GM21423 (cell line): ENCODE measurements at regions not wholly inside any gene's neighbourhood (a gene's known extent, or its start where the extent isn't known, plus 50 kb on each side); places are given as distances from the start of the nearest gene placed in this dataset.
A peak's percentile ranks its signal among the peaks of the same experiment; 100 is the strongest.
"Not testable (repeated sequence)": the region's sequence is repeated elsewhere in the genome, so short reads cannot be mapped to it uniquely, and the experiment has no call there.

Experiments
- ATAC-seq: cut with Tn5 transposase; IDR thresholded peaks from one replicate; pipeline ENCODE4 v1.9.1; 2021; ENCODE audit warnings: mild to moderate bottlenecking, moderate library complexity; ENCODE audit not compliant: unreplicated experiment

DNA sequence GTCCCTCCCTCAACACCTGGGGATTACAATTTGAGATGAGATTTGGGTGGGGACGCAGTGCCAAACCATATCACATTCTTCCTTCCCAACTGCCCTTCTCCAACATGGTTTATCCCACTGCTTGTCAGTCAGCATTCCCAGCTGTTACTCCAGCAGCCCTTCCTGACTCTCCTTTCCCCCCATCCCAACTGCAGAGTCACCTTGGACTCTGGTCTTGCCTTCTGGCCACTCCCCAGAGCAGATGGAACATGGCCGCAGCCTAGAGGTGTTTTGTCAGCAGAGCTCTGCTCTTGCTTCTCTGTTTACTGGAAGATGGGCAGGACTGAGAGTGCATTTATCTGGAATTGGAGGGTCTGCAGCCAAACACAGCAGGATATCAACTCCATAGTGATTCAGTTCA, 51.2 kb upstream of the MEX3C start:
- ATAC-seq, result no peak

DNA sequence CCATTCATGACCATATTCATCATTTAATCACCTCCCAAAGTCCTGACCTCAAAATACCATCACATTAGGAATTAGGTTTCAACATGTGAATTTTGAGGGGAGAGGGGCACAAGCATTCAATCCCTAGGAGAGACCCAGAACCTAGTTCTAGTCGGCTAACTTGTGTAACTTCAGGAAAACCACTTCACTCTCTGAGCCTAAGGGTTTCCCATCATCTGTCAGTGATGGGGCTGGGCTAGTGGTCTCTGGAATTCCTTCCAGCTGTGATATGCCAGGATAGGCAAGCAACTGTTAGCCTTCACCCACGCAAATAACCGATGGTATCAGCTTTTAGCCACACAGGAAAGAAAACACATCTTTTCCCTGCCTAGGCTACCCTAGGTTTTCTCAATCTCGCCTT, 52.5 kb upstream of the MEX3C start:
- no peak for ATAC-seq

DNA sequence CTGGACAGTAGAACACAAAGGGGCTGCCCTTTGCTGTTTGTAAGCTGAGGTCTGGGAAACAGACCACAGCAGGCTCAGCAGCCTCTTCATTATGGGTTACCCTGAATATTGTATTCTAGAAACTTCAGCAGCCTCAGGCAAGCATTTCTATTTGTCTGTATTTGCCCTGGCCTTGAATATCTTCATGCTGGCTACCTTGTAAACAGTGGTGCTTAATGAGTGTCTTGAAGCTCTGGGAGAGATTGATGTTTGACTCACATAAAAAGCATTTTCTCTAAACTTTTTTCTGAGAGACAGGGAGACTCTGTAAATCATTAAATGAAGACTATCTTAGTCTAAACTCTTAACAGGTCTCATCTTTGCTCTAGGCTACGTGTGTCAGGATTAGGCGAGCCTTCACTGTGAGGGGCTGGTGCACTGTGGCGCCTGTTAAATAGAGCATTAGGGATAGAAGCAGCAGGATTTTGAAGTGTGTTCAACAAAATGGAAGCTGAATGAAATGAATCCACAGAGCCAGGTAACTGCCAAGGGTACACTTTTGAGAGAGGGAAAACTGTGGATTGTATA, 53.1 kb upstream of the MEX3C start:
- no peak for ATAC-seq

DNA sequence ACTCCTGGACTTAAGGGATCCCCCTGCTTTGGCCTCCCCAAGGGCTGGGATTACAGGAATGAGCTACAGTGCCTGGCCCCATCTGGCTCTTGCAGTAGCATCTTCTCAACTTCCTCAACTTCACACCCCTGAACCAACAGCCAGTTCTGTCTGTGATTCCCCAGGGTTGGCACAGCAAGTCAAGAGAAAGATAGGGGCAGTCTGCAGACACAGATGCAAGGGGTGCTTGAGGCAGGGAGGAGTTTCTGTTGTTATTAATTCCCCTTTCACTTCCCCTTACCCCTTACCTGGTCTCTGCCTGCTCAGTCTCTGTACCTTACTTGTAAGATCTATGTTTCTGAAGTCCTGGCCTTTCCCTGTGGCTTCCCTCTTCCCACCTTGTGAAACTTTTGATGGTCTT, 54.1 kb upstream of the MEX3C start:
- ATAC-seq, result peak; percentile 99

DNA sequence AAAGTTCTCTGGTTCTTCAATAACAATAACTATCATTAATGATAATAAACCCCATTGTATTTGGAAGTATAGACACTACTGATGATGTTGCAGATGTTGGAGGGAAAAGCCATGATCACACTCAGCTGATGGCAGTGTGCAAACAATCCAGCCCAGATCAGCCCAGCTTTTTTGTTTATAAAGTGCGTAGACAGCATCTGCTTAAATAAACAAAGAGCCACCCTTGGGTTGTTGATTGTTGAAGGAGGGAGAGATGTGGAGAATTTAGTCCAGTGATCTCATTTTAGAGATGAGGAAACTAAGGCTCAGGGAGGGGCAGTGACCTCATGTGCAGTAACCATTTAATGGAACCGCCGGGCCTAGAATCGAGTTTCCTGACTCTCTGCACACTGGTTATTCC, 56.0 kb upstream of the MEX3C start:
- ATAC-seq, result no peak

DNA sequence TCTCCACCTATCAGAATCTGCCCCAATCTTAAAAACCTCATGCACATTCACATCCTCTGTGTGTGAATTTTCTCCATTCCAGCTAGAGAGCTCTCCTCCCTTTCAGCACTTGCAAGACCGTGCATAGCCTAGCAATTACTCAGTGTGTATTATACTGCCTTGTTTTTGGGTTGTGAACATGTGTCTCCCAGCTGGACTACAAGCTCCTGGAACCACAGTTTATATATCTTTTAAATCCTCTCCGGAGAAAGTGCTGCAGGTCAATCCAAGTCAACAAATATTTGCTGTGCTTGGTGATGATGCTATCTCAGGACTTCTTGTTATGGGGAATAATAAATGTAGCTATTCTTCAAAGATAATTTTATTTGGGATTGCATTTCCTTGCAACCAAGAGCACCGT, 58.2 kb upstream of the MEX3C start:
- ATAC-seq, result no peak

DNA sequence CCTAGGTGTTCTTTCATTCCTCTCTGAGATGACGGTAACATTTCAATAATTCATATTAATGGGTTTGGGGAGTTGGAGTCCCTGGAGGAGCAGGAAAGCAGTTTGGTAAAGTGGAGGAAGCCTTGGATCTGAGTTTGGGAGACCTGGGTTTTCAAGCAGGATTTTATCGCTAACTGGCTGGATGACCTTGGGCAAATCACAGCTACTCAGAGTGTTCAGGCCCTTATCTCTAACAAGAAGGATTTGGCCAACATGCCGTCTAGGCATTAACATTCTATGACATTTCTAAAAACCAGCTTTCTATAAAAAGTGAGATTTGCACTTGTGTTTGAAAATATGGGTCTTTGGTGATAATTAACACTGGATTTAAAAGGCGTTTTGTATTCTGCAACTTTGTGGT, 59.7 kb upstream of the MEX3C start:
- ATAC-seq, result no peak

DNA sequence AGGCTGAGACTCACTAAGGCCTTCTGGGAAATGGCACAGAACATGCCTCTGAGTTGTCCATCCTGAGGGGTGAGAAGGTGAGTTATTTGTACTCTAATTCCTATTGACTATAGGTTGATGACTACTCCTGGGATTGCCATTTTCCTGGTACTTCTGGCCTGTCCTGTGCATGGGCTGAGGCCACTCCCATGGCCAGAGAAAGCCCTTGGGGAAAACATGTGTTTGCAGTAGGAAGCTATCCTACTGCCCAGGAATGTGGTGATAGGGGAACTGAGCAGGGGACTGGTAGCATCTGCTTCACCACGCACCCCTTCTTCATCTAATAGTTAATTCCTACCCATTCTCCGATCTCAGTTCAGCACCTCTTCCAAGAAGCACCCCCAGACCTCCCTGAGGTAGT, 62.6 kb upstream of the MEX3C start:
- ATAC-seq, result no peak

DNA sequence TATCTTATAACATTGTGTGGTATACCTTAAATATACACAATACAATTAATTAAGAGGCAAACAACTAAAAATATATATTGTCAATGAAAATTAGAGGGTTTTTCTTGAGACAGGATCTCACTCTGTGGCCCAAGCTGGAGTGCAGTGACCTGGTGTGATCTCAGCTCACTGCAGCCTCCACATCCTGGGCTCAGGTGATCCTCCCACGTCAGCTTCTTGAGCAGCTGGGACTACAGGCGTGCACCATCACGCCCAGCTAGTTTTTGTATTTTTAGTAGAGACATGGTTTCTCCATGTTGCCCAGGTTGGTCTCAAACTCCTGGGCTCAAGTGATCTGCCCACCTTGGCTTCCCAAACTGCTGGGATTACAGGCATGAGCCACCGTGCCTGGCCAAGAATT, 68.6 kb upstream of the MEX3C start:
- ATAC-seq, result not testable (repeated sequence)

DNA sequence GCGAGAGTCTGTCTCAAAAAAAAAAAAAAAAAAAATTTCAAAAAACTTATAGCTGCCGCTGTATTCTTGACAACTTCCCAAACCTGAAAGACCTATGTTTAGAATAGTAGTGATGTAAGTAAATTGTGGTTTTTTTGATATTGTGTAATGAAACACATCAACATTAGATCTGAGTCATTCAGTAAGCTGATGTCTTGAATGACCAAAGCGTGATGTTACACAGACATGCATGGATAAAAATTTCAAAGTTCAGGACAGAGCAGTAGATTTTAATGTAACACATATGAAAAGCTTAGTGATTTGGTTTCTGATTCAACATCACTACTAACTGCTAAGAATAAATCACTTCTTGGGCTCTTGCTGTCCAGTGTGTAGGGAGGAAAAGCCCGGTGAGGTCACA, 69.3 kb upstream of the MEX3C start:
- no peak for ATAC-seq

DNA sequence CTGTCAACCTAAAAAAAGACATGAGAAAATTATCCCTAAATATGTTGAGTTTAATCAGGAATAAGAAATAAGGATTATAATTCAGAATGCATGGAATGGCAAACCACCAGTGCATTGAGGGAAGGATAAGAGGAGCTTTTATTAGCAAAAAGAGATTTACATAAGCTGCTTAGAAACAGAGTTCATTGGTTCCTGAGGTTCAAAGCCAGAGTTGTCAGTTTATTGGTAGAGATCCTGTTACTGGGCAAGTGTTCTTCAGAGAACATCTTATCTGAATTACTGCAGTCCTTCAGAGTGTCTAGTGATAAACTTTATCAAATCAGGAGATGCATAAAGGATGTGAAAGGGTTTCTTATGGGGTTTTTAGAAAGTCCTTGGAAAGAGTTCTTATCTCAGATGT, 76.0 kb upstream of the MEX3C start:
- no peak for ATAC-seq

DNA sequence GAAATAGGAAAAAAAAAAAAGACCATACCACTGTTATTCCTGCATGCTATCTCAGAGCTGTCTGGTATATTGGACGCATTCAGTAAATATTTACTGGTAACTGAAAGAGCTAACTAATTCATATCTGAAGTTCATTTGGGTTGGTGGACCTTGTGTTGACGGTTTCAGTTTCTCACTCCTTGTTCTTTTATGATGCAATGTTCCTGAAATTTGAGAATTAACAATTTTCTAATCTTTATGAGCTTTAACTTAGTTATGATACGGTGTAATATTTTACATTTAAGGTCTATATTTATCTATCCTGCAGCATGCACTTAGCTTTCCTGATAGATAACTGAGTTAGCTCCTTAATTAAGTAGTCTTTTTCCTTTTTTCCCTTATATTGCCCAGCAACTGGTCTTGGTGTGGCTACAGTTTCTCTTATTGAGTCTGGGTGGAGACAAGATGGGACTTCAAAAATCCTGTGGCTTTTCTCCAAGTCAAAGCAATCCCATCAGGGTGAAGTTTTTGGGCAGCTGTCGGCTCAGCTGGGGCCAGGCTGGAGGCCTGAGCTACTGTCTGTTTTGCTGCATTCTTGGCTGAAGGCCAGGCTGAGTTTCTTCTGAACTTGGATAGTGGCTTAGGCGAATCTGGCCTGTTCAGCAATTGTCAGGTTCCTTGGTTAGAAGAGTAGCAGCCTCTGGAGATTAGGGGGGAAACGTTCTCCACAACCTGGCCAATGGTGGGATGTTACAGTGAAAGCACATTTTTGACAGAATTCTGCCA, 78.4 kb upstream of the MEX3C start:
- no peak for ATAC-seq

DNA sequence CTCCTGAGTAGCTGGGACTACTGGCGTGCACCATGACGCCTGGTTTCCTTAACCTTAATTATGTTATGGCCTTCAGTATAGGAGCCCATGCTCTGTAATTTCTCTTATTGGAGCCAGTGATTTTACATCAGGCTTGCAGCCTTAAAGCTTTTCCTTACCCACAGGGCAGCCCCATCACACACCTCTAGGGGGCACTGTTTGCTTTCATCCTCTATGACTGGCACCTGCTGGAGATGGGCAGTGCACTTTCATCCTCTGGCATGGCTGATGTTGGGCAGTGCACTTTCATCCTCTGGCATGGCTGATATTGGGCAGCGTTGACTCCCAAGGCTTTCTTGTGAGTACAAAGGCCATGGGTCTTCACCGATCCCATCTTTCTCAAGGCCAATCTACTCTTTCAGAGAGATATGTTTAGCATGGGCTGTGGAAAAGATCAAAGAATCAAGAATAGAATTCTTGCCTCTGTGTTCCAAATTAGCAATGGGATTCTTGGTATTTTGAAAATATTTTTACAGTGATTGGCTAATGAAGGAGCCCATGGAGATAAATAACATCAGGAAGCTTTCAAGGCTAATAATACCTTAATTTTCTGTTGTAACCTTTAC, 80.7 kb upstream of the MEX3C start:
- no peak for ATAC-seq

DNA sequence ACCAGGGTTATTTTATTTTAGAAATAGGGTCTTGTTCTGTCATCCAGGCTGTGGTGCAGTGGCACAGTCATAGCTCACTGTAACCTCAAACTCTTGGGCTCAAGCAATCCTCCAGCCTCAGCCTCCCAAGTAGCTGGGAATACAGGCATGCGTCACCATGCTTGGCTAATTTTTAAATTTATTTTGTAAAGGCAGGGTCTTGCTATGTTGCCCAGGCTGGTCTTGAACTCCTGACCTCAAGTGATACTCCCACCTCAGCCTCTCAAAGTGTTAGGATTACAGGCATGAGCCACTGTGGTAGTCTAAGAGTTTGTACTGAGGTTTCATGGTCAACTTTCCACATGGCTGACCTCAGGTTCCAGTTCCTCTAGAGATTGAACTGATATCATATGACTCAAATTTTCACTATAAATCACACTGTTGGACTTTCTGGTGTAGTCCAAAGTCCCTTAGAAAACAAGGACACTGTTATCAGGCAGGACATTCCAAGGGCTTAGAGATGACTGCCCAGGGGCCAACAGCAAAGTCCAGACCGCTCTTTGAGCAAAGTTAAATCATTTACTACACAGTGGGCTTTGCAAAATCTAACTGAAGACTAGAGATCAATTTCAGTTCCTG, 82.0 kb upstream of the MEX3C start:
- ATAC-seq, result peak; percentile 72

DNA sequence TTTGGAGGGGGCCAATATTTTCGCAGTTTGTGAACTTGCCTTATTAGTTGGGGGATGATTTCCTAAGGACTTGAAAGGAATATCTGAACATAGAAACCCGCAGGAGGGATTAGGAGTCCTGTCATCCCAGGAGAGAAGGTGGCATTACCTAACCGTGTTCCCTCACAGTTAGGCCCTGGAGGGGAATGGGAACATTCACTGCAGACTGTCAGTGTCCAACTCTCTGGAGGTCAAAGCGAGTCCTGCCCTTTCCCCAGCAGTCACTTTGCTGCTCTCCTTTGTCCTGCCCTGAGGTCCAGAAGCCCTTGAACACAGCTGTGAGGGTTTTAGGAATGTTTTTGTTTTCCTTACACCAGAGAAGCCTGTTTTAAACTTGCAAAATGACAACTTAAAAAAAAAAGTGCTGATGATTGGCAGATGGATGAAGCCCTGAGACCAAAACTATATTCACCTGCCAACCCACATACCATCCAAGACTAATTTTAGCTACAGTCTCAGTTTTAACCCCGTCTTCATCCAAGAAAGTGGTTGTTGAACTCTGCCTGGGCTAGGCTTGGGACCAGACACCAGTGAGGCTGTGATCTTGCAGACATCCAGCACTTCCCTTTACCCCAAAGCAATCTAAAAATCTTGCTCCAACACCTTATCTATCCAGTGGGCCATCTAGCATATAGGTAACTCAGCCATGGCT, 90.5 kb upstream of the MEX3C start:
- no peak for ATAC-seq

DNA sequence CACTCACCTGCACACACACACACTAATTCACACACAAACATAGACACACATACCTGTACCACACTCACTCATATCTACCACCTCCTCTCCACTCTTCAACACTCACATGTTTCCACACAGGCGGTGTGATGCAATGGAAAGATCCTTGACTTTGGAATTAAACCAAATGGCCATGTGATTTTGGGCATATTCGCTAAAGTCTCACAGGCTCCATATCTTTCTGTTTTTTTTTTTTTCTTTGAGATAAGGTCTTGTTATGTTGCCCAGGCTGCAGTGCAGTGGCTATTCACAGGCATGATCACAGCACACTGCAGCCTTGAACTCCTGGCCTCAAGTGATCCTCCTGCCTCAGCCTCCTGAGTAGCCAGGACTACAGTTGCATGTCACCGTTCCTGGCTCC, 91.1 kb upstream of the MEX3C start:
- ATAC-seq, result no peak

DNA sequence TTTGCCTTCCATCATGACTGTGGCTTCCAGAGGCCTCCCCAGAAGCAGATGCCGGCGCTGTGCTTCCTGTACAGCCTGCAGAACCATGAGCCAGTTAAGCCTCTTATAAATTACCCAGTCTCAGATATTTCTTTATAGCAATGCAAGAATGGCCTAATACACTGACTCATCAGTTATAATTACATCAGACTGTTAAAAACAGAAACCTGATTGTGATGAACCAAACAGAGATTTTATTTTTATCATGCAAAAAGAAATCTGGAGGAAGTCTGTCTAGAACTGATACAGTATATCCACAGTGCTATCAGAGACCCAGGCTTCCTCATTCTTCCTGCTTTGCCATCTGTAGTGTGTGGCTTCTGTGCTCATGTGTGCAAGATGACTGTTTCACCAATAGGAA, 93.4 kb upstream of the MEX3C start:
- ATAC-seq, result no peak

DNA sequence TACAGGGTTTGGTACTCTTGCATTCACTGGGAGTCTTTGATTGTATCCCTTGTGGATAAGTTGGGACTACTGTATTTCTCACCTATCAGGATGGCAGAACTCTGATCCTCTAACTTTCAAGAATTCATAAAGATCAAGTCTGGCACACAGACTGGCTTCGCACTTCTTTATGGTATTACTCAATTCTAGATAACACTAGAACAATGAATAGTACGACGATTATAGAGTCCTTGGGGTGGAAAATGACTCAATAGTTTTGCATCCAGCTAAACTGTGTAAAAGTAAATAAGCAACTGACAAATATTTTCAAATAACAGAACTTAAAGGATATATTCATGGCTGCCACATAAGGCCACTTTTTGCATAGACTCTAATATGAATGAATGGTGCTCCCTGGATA, 103.4 kb upstream of the MEX3C start:
- no peak for ATAC-seq

DNA sequence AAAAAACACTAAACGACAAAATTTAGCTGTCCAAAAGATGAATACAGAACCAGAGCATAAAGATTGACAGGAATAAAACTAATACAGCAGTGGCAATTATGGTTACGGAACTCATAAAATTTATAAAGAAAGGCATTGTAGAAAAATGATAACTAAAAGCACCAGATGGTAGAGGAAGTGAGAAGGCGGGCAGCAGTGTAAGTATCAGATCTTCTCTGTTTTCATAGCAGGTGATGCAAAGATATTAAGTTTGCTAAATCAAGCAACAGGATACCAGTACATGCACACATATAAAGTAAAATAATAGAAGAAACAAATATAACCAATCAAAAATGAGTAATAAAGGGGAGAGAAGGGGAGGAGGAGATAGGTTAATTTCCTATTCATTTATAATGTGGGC, 103.9 kb upstream of the MEX3C start:
- ATAC-seq, result no peak

DNA sequence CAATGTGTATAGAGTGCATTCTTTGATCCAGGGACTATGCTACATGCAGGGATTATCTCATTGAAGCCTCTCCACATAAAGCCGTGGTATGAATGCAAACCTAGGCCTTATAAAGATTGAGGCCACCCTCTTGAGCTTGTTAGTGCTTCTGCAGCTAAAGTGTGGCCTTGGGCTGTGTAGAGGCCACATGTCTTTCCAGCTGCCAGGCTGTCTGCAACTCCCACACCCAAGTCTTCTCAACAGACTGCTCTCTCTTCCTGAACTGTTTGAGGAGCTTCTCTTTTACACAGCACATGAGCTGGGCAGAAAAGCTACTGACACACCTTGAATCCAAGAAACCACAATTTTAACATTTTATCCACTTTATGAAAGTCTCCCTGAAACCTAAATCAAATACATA, 119.2 kb upstream of the MEX3C start:
- no peak for ATAC-seq

DNA sequence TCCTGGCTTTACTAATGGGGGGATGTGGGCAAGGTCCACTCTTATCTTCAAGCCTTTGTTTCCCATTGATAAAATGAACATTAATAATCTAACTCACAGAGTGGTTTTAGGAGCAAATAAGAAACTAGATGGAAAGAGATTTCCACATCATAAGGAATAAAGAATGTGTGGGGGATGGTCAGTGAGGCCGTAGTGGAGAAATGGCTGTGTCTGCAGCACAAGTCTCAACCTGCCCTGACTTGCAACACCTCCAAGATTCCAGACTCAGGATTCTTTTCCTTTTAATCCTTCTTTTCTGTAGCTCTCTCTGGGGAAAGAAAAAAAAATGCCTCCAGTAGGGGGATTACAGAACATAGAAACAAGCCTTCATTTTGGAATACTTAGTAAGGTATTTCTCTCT, 124.2 kb upstream of the MEX3C start:
- ATAC-seq, result no peak

DNA sequence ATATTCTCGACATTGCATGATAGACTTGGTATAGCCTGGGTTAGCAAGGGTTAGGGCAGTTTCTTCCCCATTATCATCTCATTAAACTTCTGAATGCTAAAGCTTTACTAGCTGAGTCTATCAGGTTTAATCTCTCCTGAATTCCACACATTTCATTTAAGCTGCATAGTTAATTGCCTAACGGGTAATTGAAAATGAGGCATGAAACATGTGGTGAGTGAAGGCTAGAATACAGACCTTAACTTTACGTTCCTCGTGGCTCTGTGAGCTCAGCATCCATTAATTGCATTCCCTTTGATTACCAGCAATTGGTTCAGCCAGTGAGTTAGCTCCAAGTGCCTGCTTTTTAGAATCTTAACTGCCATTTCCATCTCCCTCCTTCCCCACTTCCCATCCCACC, 126.5 kb upstream of the MEX3C start:
- ATAC-seq, result no peak
